SHP77 (cell line): ENCODE measurements at regions not wholly inside any gene's neighbourhood (a gene's known extent, or its start where the extent isn't known, plus 50 kb on each side); places are given as distances from the start of the nearest gene placed in this dataset.
"Not testable (repeated sequence)": the region's sequence is repeated elsewhere in the genome, so short reads cannot be mapped to it uniquely, and the experiment has no call there.

Experiments
- DNase-seq, 2 experiments: peaks; one replicate each; lab custom pipeline; 2025; lab: John Stamatoyannopoulos, UW

GRCh38 chr1:144516172-144516571 is 54.7 kb upstream of the NBPF15 start:
- DNase-seq = not testable (repeated sequence)

- DNase-seq = not testable (repeated sequence)
These were observed 55.4 kb upstream of the NBPF15 start for GRCh38 chr1:144516906-144517305.

GRCh38 chr1:144518439-144518838 is 57.0 kb upstream of the NBPF15 start:
- DNase-seq = not testable (repeated sequence)

- DNase-seq = not testable (repeated sequence)
These were observed 58.2 kb upstream of the NBPF15 start for GRCh38 chr1:144519528-144520189.

GRCh38 chr1:144523661-144524407 is 62.4 kb upstream of the NBPF15 start:
- DNase-seq = peak; percentile 93 to 94

- DNase-seq = not testable (repeated sequence)
These were observed 60.5 kb upstream of the PPIAL4F start for GRCh38 chr1:144532156-144532607.

- DNase-seq = not testable (repeated sequence)
These were observed 59.2 kb upstream of the PPIAL4F start for GRCh38 chr1:144533480-144533879.

GRCh38 chr1:144534286-144534685 is 58.4 kb upstream of the PPIAL4F start:
- DNase-seq = not testable (repeated sequence)

- DNase-seq = not testable (repeated sequence)
These were observed 56.0 kb upstream of the PPIAL4F start for GRCh38 chr1:144536677-144537076.

GRCh38 chr1:144537234-144537633 is 55.5 kb upstream of the PPIAL4F start:
- not testable (repeated sequence) for DNase-seq

- not testable (repeated sequence) for DNase-seq
These were observed 54.0 kb upstream of the PPIAL4F start for GRCh38 chr1:144538736-144539135.

- DNase-seq = not testable (repeated sequence)
These were observed 53.3 kb upstream of the PPIAL4F start for GRCh38 chr1:144539191-144539960.
